Astrocyte (in vitro differentiated cells and primary cell): ENCODE measurements at regions not wholly inside any gene's neighbourhood (a gene's known extent, or its start where the extent isn't known, plus 50 kb on each side); places are given as distances from the start of the nearest gene placed in this dataset.
"Not testable (repeated sequence)": the region's sequence is repeated elsewhere in the genome, so short reads cannot be mapped to it uniquely, and the experiment has no call there.

Source experiments
- EZH2 ChIP-seq: IDR thresholded peaks from 2 replicates; pipeline ENCODE4 v1.6.1; 2012; ENCODE audit warnings: mild to moderate bottlenecking, low read length, inconsistent platforms; ENCODE audit not compliant: insufficient read depth
- TF ChIP-seq, protein P1 (sequence below): IDR thresholded peaks from 2 replicates; pipeline ENCODE4 v1.5.1; 2011; ENCODE audit warnings: low read depth, mild to moderate bottlenecking, inconsistent platforms, low read length, moderate library complexity; ENCODE audit not compliant: insufficient read depth

DNA sequence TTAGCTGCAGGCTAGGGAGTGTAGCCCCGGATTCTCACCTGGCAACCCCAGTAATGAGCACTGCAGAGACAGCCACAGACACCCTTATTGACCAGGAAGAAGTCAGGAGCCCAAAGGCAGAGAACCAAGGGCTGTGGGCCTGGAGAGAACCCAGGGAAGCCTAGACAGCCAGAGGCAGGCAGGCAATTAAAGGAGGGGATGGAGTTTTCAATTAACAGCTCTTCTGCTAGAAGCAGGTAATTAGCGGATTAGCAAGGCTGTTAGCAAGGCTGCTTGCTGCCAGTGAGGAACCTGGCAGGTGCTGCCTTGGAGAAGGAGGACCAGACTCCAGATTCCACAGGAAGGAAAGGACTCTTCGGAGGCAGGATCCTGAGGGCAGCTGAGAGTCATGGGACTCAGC lies 176.1 kb downstream of the TRIM43 start:
- TF ChIP-seq, protein P1, sequence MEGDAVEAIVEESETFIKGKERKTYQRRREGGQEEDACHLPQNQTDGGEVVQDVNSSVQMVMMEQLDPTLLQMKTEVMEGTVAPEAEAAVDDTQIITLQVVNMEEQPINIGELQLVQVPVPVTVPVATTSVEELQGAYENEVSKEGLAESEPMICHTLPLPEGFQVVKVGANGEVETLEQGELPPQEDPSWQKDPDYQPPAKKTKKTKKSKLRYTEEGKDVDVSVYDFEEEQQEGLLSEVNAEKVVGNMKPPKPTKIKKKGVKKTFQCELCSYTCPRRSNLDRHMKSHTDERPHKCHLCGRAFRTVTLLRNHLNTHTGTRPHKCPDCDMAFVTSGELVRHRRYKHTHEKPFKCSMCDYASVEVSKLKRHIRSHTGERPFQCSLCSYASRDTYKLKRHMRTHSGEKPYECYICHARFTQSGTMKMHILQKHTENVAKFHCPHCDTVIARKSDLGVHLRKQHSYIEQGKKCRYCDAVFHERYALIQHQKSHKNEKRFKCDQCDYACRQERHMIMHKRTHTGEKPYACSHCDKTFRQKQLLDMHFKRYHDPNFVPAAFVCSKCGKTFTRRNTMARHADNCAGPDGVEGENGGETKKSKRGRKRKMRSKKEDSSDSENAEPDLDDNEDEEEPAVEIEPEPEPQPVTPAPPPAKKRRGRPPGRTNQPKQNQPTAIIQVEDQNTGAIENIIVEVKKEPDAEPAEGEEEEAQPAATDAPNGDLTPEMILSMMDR, result not testable (repeated sequence)
- not testable (repeated sequence) for TF ChIP-seq EZH2
